Heart right ventricle (tissue), 16 donors: ENCODE measurements at regions not wholly inside any gene's neighbourhood (a gene's known extent, or its start where the extent isn't known, plus 50 kb on each side); places are given as distances from the start of the nearest gene placed in this dataset.

ENCODE experiments used
- ATAC-seq, 8 donors: fragments of 200-7000 bp; cut with Tn5 transposase; one replicate each; pipeline ENCODE4 v1.9.1; 2020; ENCODE audit warnings: mild to moderate bottlenecking in 8 of 8, moderate library complexity in 8 of 8, moderate number of reproducible peaks in 1 of 8
- DNase-seq, 2 donors: peaks; one replicate each; pipeline ENCODE4 v3.0.0-alpha.2; 2020
- H3K27ac ChIP-seq, 10 donors: fragments of 200-600 bp; sonication (generic) in 2 of 10; one replicate each; pipeline versions ENCODE4 v1.5.0 to v1.8.0; 2020 to 2022; ENCODE audit warnings: mild to moderate bottlenecking in 3 of 10
- H3K27me3 ChIP-seq, 7 donors: fragments of 200-600 bp; one replicate each; pipeline ENCODE4 v1.8.0; 2021 to 2022; ENCODE audit warnings: mild to moderate bottlenecking in 2 of 7
- H3K36me3 ChIP-seq, 9 donors: fragments of 200-600 bp; sonication (generic) in 1 of 9; one replicate each; pipeline versions ENCODE4 v1.5.0 to v1.8.0; 2020 to 2022; ENCODE audit warnings: mild to moderate bottlenecking in 2 of 9
- H3K4me1 ChIP-seq, 9 donors: fragments of 200-600 bp; sonication (generic) in 1 of 9; one replicate each; pipeline versions ENCODE4 v1.5.0 to v1.8.0; 2020 to 2022; ENCODE audit warnings: mild to moderate bottlenecking in 4 of 9
- H3K4me3 ChIP-seq, 10 donors: fragments of 200-600 bp; sonication (generic) in 2 of 10; one replicate each; pipeline versions ENCODE4 v1.5.0 to v1.8.0; 2020 to 2022; ENCODE audit warnings: mild to moderate bottlenecking in 7 of 10, moderate library complexity in 2 of 10
- H3K9me3 ChIP-seq, 11 donors: fragments of 200-600 bp in 10 of 11; sonication (generic) in 2 of 11; one replicate each; pipeline versions ENCODE4 v1.5.0 to v1.8.0; 2013 to 2022; ENCODE audit warnings: mild to moderate bottlenecking in 2 of 11, control low read depth in 1 of 11, moderate library complexity in 1 of 11
- CTCF ChIP-seq, 9 donors: fragments of 200-600 bp; sonication (generic) in 2 of 9; IDR thresholded peaks; one replicate each; pipeline versions ENCODE4 v1.5.0 to v1.8.0; 2021 to 2022; ENCODE audit warnings: antibody characterized with exemption in 9 of 9, mild to moderate bottlenecking in 5 of 9, moderate library complexity in 1 of 9
- WGBS, 2 donors: extraction: QIAGEN DNeasy Blood & Tissue Kit; methylation state at CpG; one replicate each; pipeline ENCODE4 v1.1.7; 2013; ENCODE audit warnings: inconsistent platforms in 1 of 2; 5-methylcytosine and 5-hydroxymethylcytosine counted together
- intact Hi-C, 10 donors: fragments of 100-400 bp; cut with DNase I; formaldehyde crosslinking; loops; one replicate each; pipeline versions ENCODE4 v1.11.1 to v1.14.2; 2022
- donor health status: Arrhythmogenic right ventricular cardiomyopathy.
- donor health status: ischemic (EF 13 %, LVEDD 7.1; RV severe dilation, severe dysfunction).
- donor health status: healthy with polysubstance abuse.
- donor health status: DM: no; HTN: yes; CAD: no.
- donor health status: DM: no; HTN: no; CAD: no.
- donor health status: ischemic (EF 25% LVEDD 6.9; RV normal size, moderate dysfunction).
- donor health status: ischemic (EF 25% LVEDD 5.7; RV mildly dilated, moderate dysfunction).
- donor health status: healthy.
- donor health status: DM: yes; HTN: yes; CAD: no.
- donor health status: Ischemic cardiomyopathy.
- donor health status: ischemic (EF 35%, LVEDD 5.7; RV mildly dilated, moderate dysfunction).
- donor health status: nonischemic (EF 11% LVEDD 7.7; RV severe dilation, severe dysfunction).
- donor health status: DM: yes; HTN: yes; CAD: no.
- donor health status: PGD.
- donor health status: ischemic (EF 29% LVEDD 5.4; RV normal size, mild dysfunction).
- donor health status: nonischemic (EF 23%, LVEDD 6.1; RV moderate dilation, normal function).

GRCh38 chr12:116458492-116458891, 100.7 kb upstream of the MAP1LC3B2 start:
- intact Hi-C loops = loop anchor here in 5 of 10 donors (5.0 to 10.0 kb wide), 3 partner anchors 136 to 236 kb away; no protein-coding TSS in a partner anchor

GRCh38 chr12:116459011-116459875, 99.9 kb upstream of the MAP1LC3B2 start:
- no peak for TF ChIP-seq CTCF (IDR thresholded peaks at IDR 0.05)
- DNase-seq (no peak), ATAC-seq (no peak)
- intact Hi-C loops = loop anchor here in 5 of 10 donors (5.0 to 10.0 kb wide), 3 partner anchors 136 to 236 kb away; no protein-coding TSS in a partner anchor
- Histone ChIP-seq H3K4me1 (peaks cover 11 to 24% (median 23%) of the 10 kb centered on the region in 9 donors), H3K4me3 (no peak overlapping the region), H3K36me3 (no peaks in the 10 kb centered on the region), H3K27ac (no peak overlapping the region), H3K27me3 (peaks cover 0 to 3% (median 0%) of the 10 kb centered on the region in 7 donors), H3K9me3 (no peaks in the 10 kb centered on the region)
- 90 to 91% methylated on average over 21 of the region's 21 CpGs for WGBS, 2 donors

More at GRCh38 chr12:116458492-116458891, 100.7 kb upstream of the MAP1LC3B2 start:
- Histone ChIP-seq H3K4me1 (peaks cover 11 to 24% (median 23%) of the 10 kb centered on the region in 9 donors), H3K9me3 (no peaks in the 10 kb centered on the region), H3K36me3 (no peaks in the 10 kb centered on the region), H3K4me3 (no peak overlapping the region), H3K27ac (no peak overlapping the region), H3K27me3 (peaks cover 0 to 3% (median 0%) of the 10 kb centered on the region in 7 donors)
- no peak for TF ChIP-seq CTCF (IDR thresholded peaks at IDR 0.05)
- ATAC-seq (no peak), DNase-seq (no peak)
- 87 to 94% methylated on average over 12 of the region's 12 CpGs for WGBS, 2 donors

GRCh38 chr12:116459916-116460663, 99.1 kb upstream of the MAP1LC3B2 start:
- no peak for DNase-seq
- TF ChIP-seq CTCF (IDR thresholded peaks at IDR 0.05) = no peak
- Histone ChIP-seq H3K36me3 (no peaks in the 10 kb centered on the region), H3K27me3 (no peaks in the 10 kb centered on the region), H3K9me3 (no peaks in the 10 kb centered on the region), H3K4me1 (peaks cover 8 to 18% (median 17%) of the 10 kb centered on the region in 9 donors), H3K4me3 (no peak overlapping the region), H3K27ac (no peak overlapping the region)
- intact Hi-C loops = loop anchor here in 5 of 10 donors (5.0 to 10.0 kb wide), 3 partner anchors 135 to 235 kb away; no protein-coding TSS in a partner anchor
- WGBS, 2 donors = 83 to 84% methylated on average over 17 of the region's 17 CpGs
- ATAC-seq = no peak

GRCh38 chr12:116461060-116461459, 98.1 kb upstream of the MAP1LC3B2 start:
- TF ChIP-seq CTCF (IDR thresholded peaks at IDR 0.05) = no peak
- H3K27me3 ChIP-seq = no peaks in the 10 kb centered on the region
- no peak for ATAC-seq
- H3K27ac ChIP-seq = no peak overlapping the region
- H3K4me3 ChIP-seq = no peak overlapping the region
- no peaks in the 10 kb centered on the region for H3K36me3 ChIP-seq
- no peak for DNase-seq
- intact Hi-C loops = no loop called here
- H3K9me3 ChIP-seq = no peaks in the 10 kb centered on the region
- WGBS, 2 donors = 95 to 97% methylated on average over 6 of the region's 6 CpGs
- peaks cover 7 to 10% (median 8%) of the 10 kb centered on the region in 9 donors for H3K4me1 ChIP-seq
